Activated CD8-positive, alpha-beta T cell treated with anti-CD3 and anti-CD28 coated beads for 36 hours (primary cell): ENCODE measurements at regions not wholly inside any gene's neighbourhood (a gene's known extent, or its start where the extent isn't known, plus 50 kb on each side); places are given as distances from the start of the nearest gene placed in this dataset.

Source experiments
- ATAC-seq: fragments of 200-7000 bp; cut with Tn5 transposase; one replicate; pipeline ENCODE4 v1.10.0; 2021; ENCODE audit warnings: mild to moderate bottlenecking, moderate library complexity
- CTCF ChIA-PET: fragments of 350-600 bp; sonication (Branson Sonifier 250); formaldehyde crosslinking; loops from one replicate; lab custom pipeline; 2021; ENCODE audit warnings: antibody characterized with exemption; lab: Charles Lee
- POLR2A ChIA-PET: fragments of 350-600 bp; sonication (Branson Sonifier 250); formaldehyde crosslinking; loops from one replicate; lab custom pipeline; 2021; ENCODE audit warnings: antibody characterized with exemption; lab: Charles Lee
- DNase-seq: peaks from one replicate; pipeline ENCODE4 v3.0.0-alpha.2; 2020
- H3K27ac Mint-ChIP-seq: one replicate; pipeline ENCODE4 v1.8.0; 2021; ENCODE audit warnings: mild to moderate bottlenecking, mixed read lengths
- H3K27me3 Mint-ChIP-seq: one replicate; pipeline ENCODE4 v1.8.0; 2021; ENCODE audit warnings: mixed read lengths
- H3K36me3 Mint-ChIP-seq: one replicate; pipeline ENCODE4 v1.8.0; 2021; ENCODE audit warnings: low read depth, mixed read lengths
- H3K4me1 Mint-ChIP-seq: one replicate; pipeline ENCODE4 v1.8.0; 2021; ENCODE audit warnings: low read depth, mixed read lengths
- H3K4me3 Mint-ChIP-seq: one replicate; pipeline ENCODE4 v1.8.0; 2021; ENCODE audit warnings: mild to moderate bottlenecking, moderate library complexity, mixed read lengths
- H3K9me3 Mint-ChIP-seq: one replicate; pipeline ENCODE4 v1.8.0; 2021; ENCODE audit warnings: mixed read lengths
- CTCF ChIP-seq: fragments of 200-600 bp; IDR thresholded peaks from one replicate; pipeline ENCODE4 v1.8.0; 2022; ENCODE audit warnings: antibody characterized with exemption, mild to moderate bottlenecking
- intact Hi-C: fragments of 100-400 bp; cut with micrococcal nuclease; formaldehyde crosslinking; loops from one replicate; pipeline ENCODE4 v1.10.0; 2022

- Mint-ChIP-seq H3K9me3 (no peaks in the 10 kb centered on the region), H3K4me3 (no peak overlapping the region), H3K27ac (no peak overlapping the region), H3K27me3 (peaks cover 2% of the 10 kb centered on the region), H3K36me3 (no peaks in the 10 kb centered on the region), H3K4me1 (no peaks in the 10 kb centered on the region)
- no peak for TF ChIP-seq CTCF
- DNase-seq (no peak), ATAC-seq (no peak)
- intact Hi-C loops = no loop called here
- ChIA-PET CTCF (no interaction called here), POLR2A (no interaction called here)
Measured at GRCh38 chr2:118633371-118634018, 214.0 kb downstream of the EN1 start.

- intact Hi-C loops = no loop called here
- Mint-ChIP-seq H3K4me3 (no peak overlapping the region), H3K27me3 (peaks cover 2% of the 10 kb centered on the region), H3K27ac (no peak overlapping the region), H3K9me3 (no peaks in the 10 kb centered on the region), H3K36me3 (no peaks in the 10 kb centered on the region), H3K4me1 (no peaks in the 10 kb centered on the region)
- no peak for DNase-seq
- ChIA-PET POLR2A (no interaction called here), CTCF (no interaction called here)
- no peak for ATAC-seq
- TF ChIP-seq CTCF = no peak
Measured at GRCh38 chr2:118632921-118633320, 214.5 kb downstream of the EN1 start.

- DNase-seq (no peak), ATAC-seq (no peak)
- Mint-ChIP-seq H3K4me3 (no peak overlapping the region), H3K9me3 (peaks cover 2% of the 10 kb centered on the region), H3K4me1 (no peaks in the 10 kb centered on the region), H3K36me3 (no peaks in the 10 kb centered on the region), H3K27ac (no peak overlapping the region), H3K27me3 (no peaks in the 10 kb centered on the region)
- TF ChIP-seq CTCF = no peak
- ChIA-PET CTCF (interaction anchor here (0.8 kb wide), 1 partner anchor 14 kb away, joined by 3 read pairs; no protein-coding TSS in a partner anchor), POLR2A (no interaction called here)
- intact Hi-C loops = no loop called here
Measured at GRCh38 chr2:118627156-118627555, 220.3 kb downstream of the EN1 start.

- peaks cover 2% of the 10 kb centered on the region for H3K9me3 Mint-ChIP-seq
- ChIA-PET POLR2A (no interaction called here), CTCF (no interaction called here)
- DNase-seq = no peak
- TF ChIP-seq CTCF = no peak
- H3K4me3 Mint-ChIP-seq = no peak overlapping the region
- intact Hi-C loops = no loop called here
- H3K27me3 Mint-ChIP-seq = no peaks in the 10 kb centered on the region
- ATAC-seq = no peak
- no peaks in the 10 kb centered on the region for H3K36me3 Mint-ChIP-seq
- no peak overlapping the region for H3K27ac Mint-ChIP-seq
- H3K4me1 Mint-ChIP-seq = no peaks in the 10 kb centered on the region
Measured at GRCh38 chr2:118622913-118623312, 224.5 kb downstream of the EN1 start.

- Mint-ChIP-seq H3K27me3 (peaks cover 2% of the 10 kb centered on the region), H3K4me1 (no peaks in the 10 kb centered on the region), H3K36me3 (no peaks in the 10 kb centered on the region), H3K4me3 (no peak overlapping the region), H3K9me3 (no peaks in the 10 kb centered on the region), H3K27ac (no peak overlapping the region)
- no peak for TF ChIP-seq CTCF
- ChIA-PET CTCF (no interaction called here), POLR2A (no interaction called here)
- intact Hi-C loops = no loop called here
- DNase-seq = no peak
- no peak for ATAC-seq
Measured at GRCh38 chr2:118622108-118622507, 225.3 kb downstream of the EN1 start.
